Heart left ventricle (tissue), 13 donors: ENCODE measurements at regions not wholly inside any gene's neighbourhood (a gene's known extent, or its start where the extent isn't known, plus 50 kb on each side); places are given as distances from the start of the nearest gene placed in this dataset.

Experiments used
- CTCF ChIP-seq, 12 donors: fragments of 200-600 bp; sonication (generic) in 4 of 12; IDR thresholded peaks; one replicate each; pipeline versions ENCODE4 v1.5.0 to v1.8.0; 2018 to 2022; ENCODE audit warnings: antibody characterized with exemption in 12 of 12, mild to moderate bottlenecking in 5 of 12
- POLR2A ChIP-seq, 2 donors: fragments of 450-650 bp; IDR thresholded peaks; one replicate each; pipeline ENCODE4 v1.6.1; 2017; ENCODE audit warnings: antibody characterized with exemption in 2 of 2, mild to moderate bottlenecking in 2 of 2, moderate library complexity in 2 of 2
- donor health status: ischemic (EF 13 %, LVEDD 7.1; RV severe dilation, severe dysfunction).
- donor health status: DM: no; HTN: yes; CAD: no.
- donor health status: DM: no; HTN: no; CAD: no.
- donor health status: ischemic (EF 25% LVEDD 6.9; RV normal size, moderate dysfunction).
- donor health status: ischemic (EF 25% LVEDD 5.7; RV mildly dilated, moderate dysfunction).
- donor health status: ischemic (EF 35%, LVEDD 5.7; RV mildly dilated, moderate dysfunction).
- donor health status: nonischemic (EF 11% LVEDD 7.7; RV severe dilation, severe dysfunction).
- donor health status: DM: yes; HTN: yes; CAD: no.
- donor health status: PGD.
- donor health status: ischemic (EF 29% LVEDD 5.4; RV normal size, mild dysfunction).
- donor health status: nonischemic (EF 23%, LVEDD 6.1; RV moderate dilation, normal function).

DNA sequence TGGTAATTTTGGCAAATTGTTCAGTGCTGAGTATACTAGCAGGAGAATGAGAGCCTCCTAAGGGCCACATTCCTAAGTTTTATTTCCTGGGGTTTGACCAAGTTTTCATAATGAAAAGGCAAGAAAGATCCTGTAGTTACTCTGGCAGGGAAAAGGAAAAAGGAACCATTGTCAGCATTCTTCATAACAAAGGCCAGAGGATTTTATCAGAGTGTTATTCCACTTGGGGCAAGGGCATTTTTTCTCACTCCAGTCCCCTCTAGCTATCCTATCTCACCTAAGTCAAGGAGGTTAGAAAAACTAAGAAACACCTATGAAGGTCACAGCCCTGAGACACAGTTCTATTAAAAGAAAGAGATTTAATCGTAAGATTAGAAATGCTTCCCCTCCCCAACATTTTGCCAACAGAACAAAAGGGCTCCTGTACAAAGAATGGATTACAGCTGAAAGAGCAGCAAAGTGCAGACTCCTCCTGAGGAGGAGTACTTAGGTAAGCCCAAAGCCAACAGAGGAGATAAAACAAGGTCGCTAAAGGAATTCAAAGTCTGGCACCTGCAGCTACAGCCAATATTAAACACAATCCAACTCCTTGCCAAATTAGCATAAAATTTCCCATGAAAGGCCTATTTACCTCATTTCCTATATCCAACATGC is 162.4 kb downstream of the GALC start:
- no peak for TF ChIP-seq CTCF (IDR thresholded peaks at IDR 0.05)
- TF ChIP-seq POLR2A (IDR thresholded peaks at IDR 0.05): no peak
